Prostate gland (tissue), 2 donors: ENCODE measurements at regions not wholly inside any gene's neighbourhood (a gene's known extent, or its start where the extent isn't known, plus 50 kb on each side); places are given as distances from the start of the nearest gene placed in this dataset.

Experiments used
- DNase-seq: peaks from one replicate; pipeline ENCODE4 v3.0.0-alpha.2; 2019; ENCODE audit warnings: low spot score
- H3K27ac ChIP-seq, 2 donors: fragments of 200-600 bp; sonication (generic); 2 replicates each; pipeline ENCODE4 v1.5.1; 2017 to 2019
- H3K27me3 ChIP-seq: fragments of 200-600 bp; sonication (generic); replicated peaks from 2 replicates; pipeline ENCODE4 v1.5.1; 2019; ENCODE audit not compliant: insufficient read depth
- H3K36me3 ChIP-seq, 2 donors: fragments of 200-600 bp; sonication (generic); 1 replicate in 1 of 2; 2 replicates in 1 of 2; pipeline versions ENCODE4 v1.5.1 to v1.8.1; 2017 to 2019
- H3K4me1 ChIP-seq: fragments of 200-600 bp; sonication (generic); replicated peaks from 2 replicates; pipeline ENCODE4 v1.5.1; 2019
- H3K4me3 ChIP-seq, 2 donors: fragments of 200-600 bp; sonication (generic); 2 replicates each; pipeline ENCODE4 v1.5.1; 2017 to 2019
- H3K9me3 ChIP-seq: fragments of 200-600 bp; sonication (generic); 2 replicates; pipeline ENCODE4 v1.5.1; 2017
- POLR2A ChIP-seq: fragments of 450-650 bp; IDR thresholded peaks from one replicate; pipeline ENCODE4 v1.6.1; 2016; ENCODE audit warnings: antibody characterized with exemption, mild to moderate bottlenecking
- POLR2AphosphoS5 ChIP-seq: sonication (generic); formaldehyde crosslinking; IDR thresholded peaks from one replicate; pipeline ENCODE4 v1.6.1; 2017; ENCODE audit warnings: antibody characterized with exemption
- WGBS: methylation state at CpG from one replicate; pipeline ENCODE4 v1.1.5; 2018; 5-methylcytosine and 5-hydroxymethylcytosine counted together
- intact Hi-C: fragments of 100-400 bp; cut with DNase I; formaldehyde crosslinking; loops from one replicate; pipeline ENCODE4 v1.14.2; 2022
- TF ChIP-seq, protein P1 (sequence below), 4 experiments: fragments of 200-600 bp in 2 of 4; fragments of 450-650 bp in 2 of 4; sonication (generic) in 2 of 4; IDR thresholded peaks; 1 replicate in 3 of 4; 2 replicates in 1 of 4; pipeline ENCODE4 v1.5.1; 2016 to 2019; ENCODE audit warnings: antibody characterized with exemption in 4 of 4, mild to moderate bottlenecking in 2 of 4, moderate library complexity in 2 of 4

GRCh38 chr4:29033703-29034102, 1686.5 kb upstream of the PCDH7 start:
- Histone ChIP-seq H3K9me3 (no peaks in the 10 kb centered on the region), H3K27ac (no peak overlapping the region), H3K4me1 (no peaks in the 10 kb centered on the region), H3K36me3 (no peaks in the 10 kb centered on the region), H3K4me3 (no peak overlapping the region), H3K27me3 (no peaks in the 10 kb centered on the region)
- TF ChIP-seq POLR2A (no peak), POLR2AphosphoS5 (no peak)
- TF ChIP-seq, protein P1, sequence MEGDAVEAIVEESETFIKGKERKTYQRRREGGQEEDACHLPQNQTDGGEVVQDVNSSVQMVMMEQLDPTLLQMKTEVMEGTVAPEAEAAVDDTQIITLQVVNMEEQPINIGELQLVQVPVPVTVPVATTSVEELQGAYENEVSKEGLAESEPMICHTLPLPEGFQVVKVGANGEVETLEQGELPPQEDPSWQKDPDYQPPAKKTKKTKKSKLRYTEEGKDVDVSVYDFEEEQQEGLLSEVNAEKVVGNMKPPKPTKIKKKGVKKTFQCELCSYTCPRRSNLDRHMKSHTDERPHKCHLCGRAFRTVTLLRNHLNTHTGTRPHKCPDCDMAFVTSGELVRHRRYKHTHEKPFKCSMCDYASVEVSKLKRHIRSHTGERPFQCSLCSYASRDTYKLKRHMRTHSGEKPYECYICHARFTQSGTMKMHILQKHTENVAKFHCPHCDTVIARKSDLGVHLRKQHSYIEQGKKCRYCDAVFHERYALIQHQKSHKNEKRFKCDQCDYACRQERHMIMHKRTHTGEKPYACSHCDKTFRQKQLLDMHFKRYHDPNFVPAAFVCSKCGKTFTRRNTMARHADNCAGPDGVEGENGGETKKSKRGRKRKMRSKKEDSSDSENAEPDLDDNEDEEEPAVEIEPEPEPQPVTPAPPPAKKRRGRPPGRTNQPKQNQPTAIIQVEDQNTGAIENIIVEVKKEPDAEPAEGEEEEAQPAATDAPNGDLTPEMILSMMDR (IDR thresholded peaks at IDR 0.05) = no peak
- intact Hi-C loops = no loop called here
- 88% methylated on average over 1 of the region's 1 CpG for WGBS
- no peak for DNase-seq

DNA sequence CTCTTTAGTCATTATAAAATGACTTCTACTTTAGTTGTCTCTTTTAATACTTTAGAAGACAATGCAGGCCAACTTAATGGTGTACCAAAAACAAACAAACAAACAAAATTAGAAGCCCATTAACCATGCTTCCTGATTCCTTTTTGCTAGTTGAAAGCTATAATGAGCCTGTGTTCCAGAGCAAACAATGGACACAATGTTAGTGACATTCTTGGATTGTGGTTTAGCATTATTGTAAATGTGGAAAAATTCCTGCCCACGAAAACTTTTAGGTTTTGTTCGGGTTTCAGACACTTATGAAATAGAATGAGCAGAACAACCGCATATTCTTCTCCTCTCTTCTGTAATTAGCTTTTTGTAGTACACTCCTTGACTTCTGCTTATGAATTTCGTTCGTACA, 1682.7 kb upstream of the PCDH7 start:
- no peaks in the 10 kb centered on the region for H3K9me3 ChIP-seq
- no peak for TF ChIP-seq POLR2A
- no peak for TF ChIP-seq POLR2AphosphoS5
- TF ChIP-seq, protein P1 (IDR thresholded peaks at IDR 0.05) = no peak
- WGBS = 79% methylated on average over 5 of the region's 5 CpGs
- intact Hi-C loops = no loop called here
- no peak overlapping the region for H3K4me3 ChIP-seq
- no peaks in the 10 kb centered on the region for H3K27me3 ChIP-seq
- DNase-seq = no peak
- no peak overlapping the region for H3K27ac ChIP-seq
- no peaks in the 10 kb centered on the region for H3K4me1 ChIP-seq
- H3K36me3 ChIP-seq = no peaks in the 10 kb centered on the region

DNA sequence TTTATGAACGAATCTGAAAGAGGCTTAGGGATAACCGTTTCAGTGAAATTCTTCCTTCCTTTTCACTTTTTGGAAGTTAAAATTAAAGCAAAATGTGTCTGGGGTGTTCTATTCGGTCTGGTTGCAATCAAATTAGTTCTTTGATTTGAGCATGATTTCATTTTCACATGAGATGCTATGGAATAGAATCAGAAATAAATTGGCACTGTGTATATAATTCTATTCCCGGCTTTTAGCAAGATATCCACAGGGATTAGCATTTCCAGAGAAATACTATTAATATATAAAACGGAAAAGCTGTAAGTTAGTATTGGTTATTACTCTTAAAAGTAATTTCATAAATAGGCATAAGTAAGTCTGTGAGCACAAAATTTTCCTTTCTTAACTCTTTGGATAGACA, 1676.8 kb upstream of the PCDH7 start:
- WGBS = 90% methylated on average over 5 of the region's 5 CpGs
- no peak for TF ChIP-seq POLR2A

GRCh38 chr4:29046186-29046585, 1674.0 kb upstream of the PCDH7 start:
- Histone ChIP-seq H3K27me3 (no peaks in the 10 kb centered on the region), H3K9me3 (no peaks in the 10 kb centered on the region), H3K27ac (no peak overlapping the region), H3K4me1 (no peaks in the 10 kb centered on the region), H3K4me3 (no peak overlapping the region), H3K36me3 (no peaks in the 10 kb centered on the region)
- 46% methylated on average over 2 of the region's 2 CpGs for WGBS
- no peak for DNase-seq
- TF ChIP-seq POLR2AphosphoS5 (no peak), POLR2A (no peak)
- TF ChIP-seq, protein P1 (IDR thresholded peaks at IDR 0.05) = no peak
- intact Hi-C loops = no loop called here

More for the DNA sequence above, 1676.8 kb upstream of the PCDH7 start:
- DNase-seq = no peak
- H3K27me3 ChIP-seq = no peaks in the 10 kb centered on the region
- H3K27ac ChIP-seq = no peak overlapping the region
- no peak overlapping the region for H3K4me3 ChIP-seq
- intact Hi-C loops = no loop called here
- no peaks in the 10 kb centered on the region for H3K36me3 ChIP-seq
- no peaks in the 10 kb centered on the region for H3K4me1 ChIP-seq
- no peaks in the 10 kb centered on the region for H3K9me3 ChIP-seq

DNA sequence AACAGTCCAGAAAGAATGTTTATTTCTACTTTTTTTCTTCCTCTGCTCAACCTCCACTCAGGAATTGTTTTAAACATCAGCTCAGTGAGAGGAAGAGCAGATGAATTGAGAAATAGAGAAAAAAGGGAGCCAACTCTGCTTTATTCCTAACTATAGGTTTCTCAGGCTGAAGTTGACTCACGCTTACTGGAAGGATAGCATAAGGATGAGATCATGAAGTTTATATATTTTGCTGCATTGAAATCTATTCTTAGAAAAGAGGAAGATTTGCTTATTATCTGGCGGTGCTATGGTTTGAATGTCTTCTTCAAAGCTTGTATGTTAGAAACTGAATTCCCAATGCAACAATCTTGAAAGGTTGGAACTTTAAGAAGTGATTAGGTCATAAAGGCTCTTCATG, 1673.4 kb upstream of the PCDH7 start:
- Histone ChIP-seq H3K9me3 (no peaks in the 10 kb centered on the region), H3K27me3 (no peaks in the 10 kb centered on the region), H3K36me3 (no peaks in the 10 kb centered on the region), H3K4me1 (no peaks in the 10 kb centered on the region), H3K27ac (no peak overlapping the region), H3K4me3 (no peak overlapping the region)
- intact Hi-C loops = no loop called here
- WGBS = 84% methylated on average over 2 of the region's 2 CpGs
- TF ChIP-seq POLR2A (no peak), POLR2AphosphoS5 (no peak)
- TF ChIP-seq, protein P1 (IDR thresholded peaks at IDR 0.05) = no peak
- no peak for DNase-seq
